ENCODE measurements at regions not wholly inside any gene's neighbourhood (a gene's known extent, or its start where the extent isn't known, plus 50 kb on each side); places are given as distances from the start of the nearest gene placed in this dataset.
A peak's percentile ranks its signal among the peaks of the same experiment; 100 is the strongest.

DNA sequence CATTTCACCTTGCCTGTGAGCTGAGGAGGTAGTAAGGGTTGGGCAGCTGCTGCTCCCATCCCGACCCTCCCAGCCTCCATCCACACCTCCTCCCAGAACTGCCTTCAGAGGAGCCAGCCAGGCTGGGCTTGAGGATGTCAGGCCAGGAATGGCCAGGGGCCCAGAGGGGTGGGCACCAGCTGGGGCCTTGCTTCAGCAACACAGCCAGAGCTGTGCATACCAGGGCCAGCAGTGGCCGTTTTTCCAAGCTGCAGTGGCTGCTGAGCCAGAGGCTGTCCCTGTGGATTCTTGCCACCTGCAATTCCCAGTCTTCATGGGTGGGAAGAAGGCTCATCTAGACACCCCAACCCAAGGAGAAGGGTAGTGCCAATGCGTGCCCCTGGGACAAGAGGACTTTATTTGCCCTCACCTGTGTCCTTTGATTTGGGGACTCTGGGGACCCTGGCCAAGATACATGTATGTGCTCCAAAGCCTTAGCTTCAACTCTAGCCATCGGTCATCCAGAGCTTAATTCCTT lies 153.4 kb upstream of the SDK2 start (continued):
- TF ChIP-seq, protein P1, sequence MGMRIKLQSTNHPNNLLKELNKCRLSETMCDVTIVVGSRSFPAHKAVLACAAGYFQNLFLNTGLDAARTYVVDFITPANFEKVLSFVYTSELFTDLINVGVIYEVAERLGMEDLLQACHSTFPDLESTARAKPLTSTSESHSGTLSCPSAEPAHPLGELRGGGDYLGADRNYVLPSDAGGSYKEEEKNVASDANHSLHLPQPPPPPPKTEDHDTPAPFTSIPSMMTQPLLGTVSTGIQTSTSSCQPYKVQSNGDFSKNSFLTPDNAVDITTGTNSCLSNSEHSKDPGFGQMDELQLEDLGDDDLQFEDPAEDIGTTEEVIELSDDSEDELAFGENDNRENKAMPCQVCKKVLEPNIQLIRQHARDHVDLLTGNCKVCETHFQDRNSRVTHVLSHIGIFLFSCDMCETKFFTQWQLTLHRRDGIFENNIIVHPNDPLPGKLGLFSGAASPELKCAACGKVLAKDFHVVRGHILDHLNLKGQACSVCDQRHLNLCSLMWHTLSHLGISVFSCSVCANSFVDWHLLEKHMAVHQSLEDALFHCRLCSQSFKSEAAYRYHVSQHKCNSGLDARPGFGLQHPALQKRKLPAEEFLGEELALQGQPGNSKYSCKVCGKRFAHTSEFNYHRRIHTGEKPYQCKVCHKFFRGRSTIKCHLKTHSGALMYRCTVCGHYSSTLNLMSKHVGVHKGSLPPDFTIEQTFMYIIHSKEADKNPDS (CRISPR knock-in tag; IDR thresholded peaks at IDR 0.05) = peak; percentile 25
- TF ChIP-seq ZNF546 (CRISPR knock-in tag; conservative IDR thresholded peaks at IDR 0.05) (no peak), KLF6 (CRISPR knock-in tag; IDR thresholded peaks at IDR 0.05) (0 out of 2 replicates have a peak, but pooled peaks have one; percentile 6), RAD51 (IDR thresholded peaks at IDR 0.05; ENCODE audit: borderline replicate concordance) (no peak), FOXA3 (CRISPR knock-in tag; IDR thresholded peaks at IDR 0.05) (0 out of 2 replicates have a peak, but pooled peaks have one; percentile 8), ZNF567 (CRISPR knock-in tag; IDR thresholded peaks at IDR 0.05; ENCODE audit: borderline replicate concordance) (no peak), GZF1 (CRISPR knock-in tag; IDR thresholded peaks at IDR 0.05) (0 out of 2 replicates have a peak, but pooled peaks have one; percentile 48), NAIF1 (CRISPR knock-in tag; IDR thresholded peaks at IDR 0.05; ENCODE audit: borderline replicate concordance) (0 out of 2 replicates have a peak, but pooled peaks have one; percentile 62)
- TF ChIP-seq, protein P2, sequence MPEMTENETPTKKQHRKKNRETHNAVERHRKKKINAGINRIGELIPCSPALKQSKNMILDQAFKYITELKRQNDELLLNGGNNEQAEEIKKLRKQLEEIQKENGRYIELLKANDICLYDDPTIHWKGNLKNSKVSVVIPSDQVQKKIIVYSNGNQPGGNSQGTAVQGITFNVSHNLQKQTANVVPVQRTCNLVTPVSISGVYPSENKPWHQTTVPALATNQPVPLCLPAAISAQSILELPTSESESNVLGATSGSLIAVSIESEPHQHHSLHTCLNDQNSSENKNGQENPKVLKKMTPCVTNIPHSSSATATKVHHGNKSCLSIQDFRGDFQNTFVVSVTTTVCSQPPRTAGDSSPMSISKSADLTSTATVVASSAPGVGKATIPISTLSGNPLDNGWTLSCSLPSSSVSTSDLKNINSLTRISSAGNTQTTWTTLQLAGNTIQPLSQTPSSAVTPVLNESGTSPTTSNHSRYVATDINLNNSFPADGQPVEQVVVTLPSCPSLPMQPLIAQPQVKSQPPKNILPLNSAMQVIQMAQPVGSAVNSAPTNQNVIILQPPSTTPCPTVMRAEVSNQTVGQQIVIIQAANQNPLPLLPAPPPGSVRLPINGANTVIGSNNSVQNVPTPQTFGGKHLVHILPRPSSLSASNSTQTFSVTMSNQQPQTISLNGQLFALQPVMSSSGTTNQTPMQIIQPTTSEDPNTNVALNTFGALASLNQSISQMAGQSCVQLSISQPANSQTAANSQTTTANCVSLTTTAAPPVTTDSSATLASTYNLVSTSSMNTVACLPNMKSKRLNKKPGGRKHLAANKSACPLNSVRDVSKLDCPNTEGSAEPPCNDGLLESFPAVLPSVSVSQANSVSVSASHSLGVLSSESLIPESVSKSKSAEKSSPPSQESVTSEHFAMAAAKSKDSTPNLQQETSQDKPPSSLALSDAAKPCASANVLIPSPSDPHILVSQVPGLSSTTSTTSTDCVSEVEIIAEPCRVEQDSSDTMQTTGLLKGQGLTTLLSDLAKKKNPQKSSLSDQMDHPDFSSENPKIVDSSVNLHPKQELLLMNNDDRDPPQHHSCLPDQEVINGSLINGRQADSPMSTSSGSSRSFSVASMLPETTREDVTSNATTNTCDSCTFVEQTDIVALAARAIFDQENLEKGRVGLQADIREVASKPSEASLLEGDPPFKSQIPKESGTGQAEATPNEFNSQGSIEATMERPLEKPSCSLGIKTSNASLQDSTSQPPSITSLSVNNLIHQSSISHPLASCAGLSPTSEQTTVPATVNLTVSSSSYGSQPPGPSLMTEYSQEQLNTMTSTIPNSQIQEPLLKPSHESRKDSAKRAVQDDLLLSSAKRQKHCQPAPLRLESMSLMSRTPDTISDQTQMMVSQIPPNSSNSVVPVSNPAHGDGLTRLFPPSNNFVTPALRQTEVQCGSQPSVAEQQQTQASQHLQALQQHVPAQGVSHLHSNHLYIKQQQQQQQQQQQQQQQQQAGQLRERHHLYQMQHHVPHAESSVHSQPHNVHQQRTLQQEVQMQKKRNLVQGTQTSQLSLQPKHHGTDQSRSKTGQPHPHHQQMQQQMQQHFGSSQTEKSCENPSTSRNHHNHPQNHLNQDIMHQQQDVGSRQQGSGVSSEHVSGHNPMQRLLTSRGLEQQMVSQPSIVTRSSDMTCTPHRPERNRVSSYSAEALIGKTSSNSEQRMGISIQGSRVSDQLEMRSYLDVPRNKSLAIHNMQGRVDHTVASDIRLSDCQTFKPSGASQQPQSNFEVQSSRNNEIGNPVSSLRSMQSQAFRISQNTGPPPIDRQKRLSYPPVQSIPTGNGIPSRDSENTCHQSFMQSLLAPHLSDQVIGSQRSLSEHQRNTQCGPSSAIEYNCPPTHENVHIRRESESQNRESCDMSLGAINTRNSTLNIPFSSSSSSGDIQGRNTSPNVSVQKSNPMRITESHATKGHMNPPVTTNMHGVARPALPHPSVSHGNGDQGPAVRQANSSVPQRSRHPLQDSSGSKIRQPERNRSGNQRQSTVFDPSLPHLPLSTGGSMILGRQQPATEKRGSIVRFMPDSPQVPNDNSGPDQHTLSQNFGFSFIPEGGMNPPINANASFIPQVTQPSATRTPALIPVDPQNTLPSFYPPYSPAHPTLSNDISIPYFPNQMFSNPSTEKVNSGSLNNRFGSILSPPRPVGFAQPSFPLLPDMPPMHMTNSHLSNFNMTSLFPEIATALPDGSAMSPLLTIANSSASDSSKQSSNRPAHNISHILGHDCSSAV (CRISPR knock-in tag; IDR thresholded peaks at IDR 0.05; ENCODE audit: borderline replicate concordance) = 0 out of 2 replicates have a peak, but pooled peaks have one; percentile 5
- TF ChIP-seq, protein P3, sequence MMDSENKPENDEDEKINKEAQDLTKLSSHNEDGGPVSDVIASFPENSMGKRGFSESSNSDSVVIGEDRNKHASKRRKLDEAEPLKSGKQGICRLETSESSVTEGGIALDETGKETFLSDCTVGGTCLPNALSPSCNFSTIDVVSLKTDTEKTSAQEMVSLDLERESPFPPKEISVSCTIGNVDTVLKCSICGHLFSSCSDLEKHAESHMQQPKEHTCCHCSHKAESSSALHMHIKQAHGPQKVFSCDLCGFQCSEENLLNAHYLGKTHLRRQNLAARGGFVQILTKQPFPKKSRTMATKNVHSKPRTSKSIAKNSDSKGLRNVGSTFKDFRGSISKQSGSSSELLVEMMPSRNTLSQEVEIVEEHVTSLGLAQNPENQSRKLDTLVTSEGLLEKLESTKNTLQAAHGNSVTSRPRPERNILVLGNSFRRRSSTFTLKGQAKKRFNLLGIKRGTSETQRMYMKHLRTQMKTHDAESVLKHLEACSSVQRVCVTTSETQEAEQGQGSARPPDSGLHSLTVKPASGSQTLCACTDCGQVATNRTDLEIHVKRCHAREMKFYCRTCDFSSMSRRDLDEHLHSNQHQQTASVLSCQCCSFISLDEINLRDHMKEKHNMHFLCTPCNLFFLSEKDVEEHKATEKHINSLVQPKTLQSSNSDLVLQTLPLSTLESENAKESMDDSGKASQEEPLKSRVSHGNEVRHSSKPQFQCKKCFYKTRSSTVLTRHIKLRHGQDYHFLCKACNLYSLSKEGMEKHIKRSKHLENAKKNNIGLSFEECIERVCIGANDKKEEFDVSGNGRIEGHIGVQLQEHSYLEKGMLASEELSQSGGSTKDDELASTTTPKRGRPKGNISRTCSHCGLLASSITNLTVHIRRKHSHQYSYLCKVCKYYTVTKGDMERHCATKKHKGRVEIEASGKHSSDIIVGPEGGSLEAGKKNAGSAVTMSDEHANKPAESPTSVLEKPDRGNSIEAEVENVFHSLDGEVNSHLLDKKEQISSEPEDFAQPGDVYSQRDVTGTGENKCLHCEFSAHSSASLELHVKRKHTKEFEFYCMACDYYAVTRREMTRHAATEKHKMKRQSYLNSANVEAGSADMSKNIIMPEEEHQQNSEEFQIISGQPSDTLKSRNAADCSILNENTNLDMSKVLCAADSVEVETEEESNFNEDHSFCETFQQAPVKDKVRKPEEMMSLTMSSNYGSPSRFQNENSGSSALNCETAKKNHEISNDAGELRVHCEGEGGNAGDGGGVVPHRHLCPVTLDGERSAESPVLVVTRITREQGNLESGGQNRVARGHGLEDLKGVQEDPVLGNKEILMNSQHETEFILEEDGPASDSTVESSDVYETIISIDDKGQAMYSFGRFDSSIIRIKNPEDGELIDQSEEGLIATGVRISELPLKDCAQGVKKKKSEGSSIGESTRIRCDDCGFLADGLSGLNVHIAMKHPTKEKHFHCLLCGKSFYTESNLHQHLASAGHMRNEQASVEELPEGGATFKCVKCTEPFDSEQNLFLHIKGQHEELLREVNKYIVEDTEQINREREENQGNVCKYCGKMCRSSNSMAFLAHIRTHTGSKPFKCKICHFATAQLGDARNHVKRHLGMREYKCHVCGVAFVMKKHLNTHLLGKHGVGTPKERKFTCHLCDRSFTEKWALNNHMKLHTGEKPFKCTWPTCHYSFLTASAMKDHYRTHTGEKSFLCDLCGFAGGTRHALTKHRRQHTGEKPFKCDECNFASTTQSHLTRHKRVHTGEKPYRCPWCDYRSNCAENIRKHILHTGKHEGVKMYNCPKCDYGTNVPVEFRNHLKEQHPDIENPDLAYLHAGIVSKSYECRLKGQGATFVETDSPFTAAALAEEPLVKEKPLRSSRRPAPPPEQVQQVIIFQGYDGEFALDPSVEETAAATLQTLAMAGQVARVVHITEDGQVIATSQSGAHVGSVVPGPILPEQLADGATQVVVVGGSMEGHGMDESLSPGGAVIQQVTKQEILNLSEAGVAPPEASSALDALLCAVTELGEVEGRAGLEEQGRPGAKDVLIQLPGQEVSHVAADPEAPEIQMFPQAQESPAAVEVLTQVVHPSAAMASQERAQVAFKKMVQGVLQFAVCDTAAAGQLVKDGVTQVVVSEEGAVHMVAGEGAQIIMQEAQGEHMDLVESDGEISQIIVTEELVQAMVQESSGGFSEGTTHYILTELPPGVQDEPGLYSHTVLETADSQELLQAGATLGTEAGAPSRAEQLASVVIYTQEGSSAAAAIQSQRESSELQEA (CRISPR knock-in tag; IDR thresholded peaks at IDR 0.05; ENCODE audit: not compliant biosample characterization) = peak; percentile 52

Data from HepG2 (cell line).